Stimulated activated CD4-positive, alpha-beta T cell treated with anti-CD3 and anti-CD28 coated beads, Interleukin-15, amount 100 ng/mL, for 24 hours (primary cell): ENCODE measurements at regions not wholly inside any gene's neighbourhood (a gene's known extent, or its start where the extent isn't known, plus 50 kb on each side); places are given as distances from the start of the nearest gene placed in this dataset.

ENCODE experiments used
- DNase-seq: peaks from one replicate; pipeline ENCODE4 v3.0.0-alpha.2; 2020

- no peak for DNase-seq
Measured at GRCh38 chr5:105836887-105837286, 1833.8 kb downstream of the EFNA5 start.

- no peak for DNase-seq
Measured at GRCh38 chr5:105836268-105836667, 1834.5 kb downstream of the EFNA5 start.

GRCh38 chr5:105828821-105829220 is 1841.9 kb downstream of the EFNA5 start:
- DNase-seq = no peak

GRCh38 chr5:105821800-105822199 is 1848.9 kb downstream of the EFNA5 start:
- DNase-seq = no peak

- DNase-seq = no peak
Measured at GRCh38 chr5:105817914-105818313, 1852.8 kb downstream of the EFNA5 start.

- DNase-seq = no peak
Measured at GRCh38 chr5:105817416-105817815, 1853.3 kb downstream of the EFNA5 start.

- no peak for DNase-seq
Measured at GRCh38 chr5:105816961-105817360, 1853.8 kb downstream of the EFNA5 start.

GRCh38 chr5:105812304-105812703 is 1858.4 kb downstream of the EFNA5 start:
- no peak for DNase-seq

- DNase-seq = no peak
Measured at GRCh38 chr5:105807951-105808350, 1862.8 kb downstream of the EFNA5 start.

- DNase-seq = no peak
Measured at GRCh38 chr5:105807290-105807689, 1863.4 kb downstream of the EFNA5 start.

GRCh38 chr5:105806596-105806995 is 1864.1 kb downstream of the EFNA5 start:
- DNase-seq = no peak

- DNase-seq = no peak
Measured at GRCh38 chr5:105803431-105803830, 1867.3 kb downstream of the EFNA5 start.

GRCh38 chr5:105794578-105794977 is 1876.2 kb downstream of the EFNA5 start:
- DNase-seq = no peak

- no peak for DNase-seq
Measured at GRCh38 chr5:105789246-105789645, 1881.5 kb downstream of the EFNA5 start.

GRCh38 chr5:105783811-105784210 is 1886.9 kb downstream of the EFNA5 start:
- DNase-seq = no peak

GRCh38 chr5:105782501-105782900 is 1888.2 kb downstream of the EFNA5 start:
- no peak for DNase-seq

GRCh38 chr5:105773241-105773640 is 1897.5 kb downstream of the EFNA5 start:
- DNase-seq = no peak

- DNase-seq = no peak
Measured at GRCh38 chr5:105767267-105767666, 1903.5 kb downstream of the EFNA5 start.

GRCh38 chr5:105762728-105763127 is 1908.0 kb downstream of the EFNA5 start:
- no peak for DNase-seq

- no peak for DNase-seq
Measured at GRCh38 chr5:105754056-105754455, 1916.7 kb downstream of the EFNA5 start.

- no peak for DNase-seq
Measured at GRCh38 chr5:105752801-105753200, 1917.9 kb downstream of the EFNA5 start.

- DNase-seq = no peak
Measured at GRCh38 chr5:105751908-105752307, 1918.8 kb downstream of the EFNA5 start.

- no peak for DNase-seq
Measured at GRCh38 chr5:105745111-105745510, 1925.6 kb downstream of the EFNA5 start.

GRCh38 chr5:105740242-105740641 is 1930.5 kb downstream of the EFNA5 start:
- no peak for DNase-seq

- DNase-seq = no peak
Measured at GRCh38 chr5:105739732-105740131, 1931.0 kb downstream of the EFNA5 start.

- DNase-seq = no peak
Measured at GRCh38 chr5:105735704-105736103, 1935.0 kb downstream of the EFNA5 start.
